ENCODE measurements at regions not wholly inside any gene's neighbourhood (a gene's known extent, or its start where the extent isn't known, plus 50 kb on each side); places are given as distances from the start of the nearest gene placed in this dataset.

DNA sequence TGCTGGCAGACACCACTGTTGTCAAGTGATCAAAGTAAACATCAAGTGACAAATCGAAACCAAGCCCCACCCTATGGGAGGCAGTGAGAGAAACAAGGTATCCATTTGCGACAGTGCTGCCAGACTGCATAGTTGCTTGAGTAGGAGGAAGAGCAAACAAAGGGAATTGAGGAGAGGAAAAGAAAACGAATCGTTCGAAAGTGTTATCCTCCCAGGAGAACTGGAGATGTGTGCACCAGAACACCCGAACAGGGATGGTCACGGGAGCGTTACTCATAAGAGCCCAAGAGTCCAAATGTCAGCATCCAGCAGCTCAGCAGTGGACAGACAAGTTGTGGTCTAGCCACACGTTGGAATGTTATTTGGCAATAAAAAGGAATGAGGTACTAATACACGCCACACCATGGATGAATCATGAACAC is 58.4 kb upstream of the NUP50 start:
- intact Hi-C loops (cut with micrococcal nuclease) = no loop called here

DNA sequence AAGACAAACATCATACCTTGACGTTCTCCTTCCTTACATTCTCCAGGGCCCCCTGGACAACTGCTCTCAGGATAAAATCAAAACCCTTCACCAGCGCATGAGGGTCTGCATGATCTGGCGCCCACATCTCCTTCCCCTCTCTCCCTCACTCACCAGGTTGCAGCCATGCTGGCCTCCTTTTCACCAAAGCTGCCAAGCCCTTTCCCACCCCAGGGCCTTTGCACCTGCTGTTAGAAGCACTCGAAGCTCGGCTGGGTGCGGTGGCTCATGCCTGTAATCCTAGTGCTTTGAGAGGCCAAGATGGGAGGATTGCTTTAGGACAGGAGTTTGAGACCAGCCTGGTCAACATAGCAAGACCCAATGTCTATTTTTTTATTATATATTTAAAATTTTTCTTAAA is 56.1 kb upstream of the NUP50 start:
- dilution Hi-C loops (cut with MboI; ENCODE audit: extremely low pct_ligation_motif_present, low sequenced_read_pairs) = no loop called here
- ChIA-PET CTCF (no interaction called here), POLR2A (no interaction called here)
- Histone ChIP-seq H3K27ac (ENCODE audit: insufficient read depth, low read depth, low read length) (no peak overlapping the region), H3K4me1 (ENCODE audit: control insufficient read depth, extremely low read depth, insufficient read depth, low read length) (no peaks in the 10 kb centered on the region), H3K79me2 (ENCODE audit: control insufficient read depth, insufficient read depth, low read length) (no peaks in the 10 kb centered on the region), H3K36me3 (ENCODE audit: control insufficient read depth in 2 of 2, extremely low read depth in 1 of 2, insufficient read depth in 2 of 2, low read length in 2 of 2) (no peaks in the 10 kb centered on the region), H3K27me3 (ENCODE audit: control insufficient read depth in 2 of 2, insufficient read depth in 2 of 2, low read length in 2 of 2) (peaks cover 0 to 3% of the 10 kb centered on the region in 2 experiments), H3K4me3 (replicated peaks in 1 of 3; ENCODE audit: insufficient read depth in 1 of 3, low read depth in 1 of 3, low read length in 3 of 3) (no peak overlapping the region), H3K9me1 (replicated peaks; ENCODE audit: control insufficient read depth, extremely low read depth, insufficient read depth, low read length) (no peaks in the 10 kb centered on the region), H2AFZ (ENCODE audit: low read depth, low read length) (no peak overlapping the region), H4K20me1 (replicated peaks; ENCODE audit: control insufficient read depth, extremely low read depth, insufficient read depth, low read length) (no peaks in the 10 kb centered on the region), H3K4me2 (ENCODE audit: insufficient read depth, low read length) (no peak overlapping the region), H3K9me3 (replicated peaks; ENCODE audit: control insufficient read depth, insufficient read depth, low read length) (no peaks in the 10 kb centered on the region), H3K9ac (replicated peaks; ENCODE audit: extremely low read depth, insufficient read depth, low read length) (no peak overlapping the region)
- intact Hi-C loops (cut with micrococcal nuclease) = no loop called here
- FAIRE-seq (no peak), DNase-seq (ENCODE audit: low read depth, low spot score) (no peak)
- no TSS peak for BruUV-seq (replicated peaks)
- TF ChIP-seq FOS (IDR thresholded peaks at IDR 0.05; ENCODE audit: borderline replicate concordance, insufficient read depth, low read length) (no peak), POLR2A (IDR thresholded peaks at IDR 0.05; ENCODE audit: low read depth, low read length) (no peak), JUN (IDR thresholded peaks at IDR 0.05; ENCODE audit: borderline replicate concordance, insufficient read depth, insufficient read length, low read depth) (no peak), POLR2AphosphoS5 (IDR thresholded peaks at IDR 0.05; ENCODE audit: insufficient read depth, low read depth, low read length) (no peak), GATA2 (IDR thresholded peaks at IDR 0.05; ENCODE audit: insufficient read depth, insufficient read length, low read depth, low read length) (no peak), MYC (IDR thresholded peaks at IDR 0.05; ENCODE audit: low read depth, low read length) (no peak)
- TF ChIP-seq, protein P1, sequence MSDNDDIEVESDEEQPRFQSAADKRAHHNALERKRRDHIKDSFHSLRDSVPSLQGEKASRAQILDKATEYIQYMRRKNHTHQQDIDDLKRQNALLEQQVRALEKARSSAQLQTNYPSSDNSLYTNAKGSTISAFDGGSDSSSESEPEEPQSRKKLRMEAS (IDR thresholded peaks at IDR 0.05; ENCODE audit: insufficient read depth, insufficient read length) = no peak
- TF ChIP-seq, protein P2, sequence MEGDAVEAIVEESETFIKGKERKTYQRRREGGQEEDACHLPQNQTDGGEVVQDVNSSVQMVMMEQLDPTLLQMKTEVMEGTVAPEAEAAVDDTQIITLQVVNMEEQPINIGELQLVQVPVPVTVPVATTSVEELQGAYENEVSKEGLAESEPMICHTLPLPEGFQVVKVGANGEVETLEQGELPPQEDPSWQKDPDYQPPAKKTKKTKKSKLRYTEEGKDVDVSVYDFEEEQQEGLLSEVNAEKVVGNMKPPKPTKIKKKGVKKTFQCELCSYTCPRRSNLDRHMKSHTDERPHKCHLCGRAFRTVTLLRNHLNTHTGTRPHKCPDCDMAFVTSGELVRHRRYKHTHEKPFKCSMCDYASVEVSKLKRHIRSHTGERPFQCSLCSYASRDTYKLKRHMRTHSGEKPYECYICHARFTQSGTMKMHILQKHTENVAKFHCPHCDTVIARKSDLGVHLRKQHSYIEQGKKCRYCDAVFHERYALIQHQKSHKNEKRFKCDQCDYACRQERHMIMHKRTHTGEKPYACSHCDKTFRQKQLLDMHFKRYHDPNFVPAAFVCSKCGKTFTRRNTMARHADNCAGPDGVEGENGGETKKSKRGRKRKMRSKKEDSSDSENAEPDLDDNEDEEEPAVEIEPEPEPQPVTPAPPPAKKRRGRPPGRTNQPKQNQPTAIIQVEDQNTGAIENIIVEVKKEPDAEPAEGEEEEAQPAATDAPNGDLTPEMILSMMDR (IDR thresholded peaks at IDR 0.05; ENCODE audit: extremely low read depth in 1 of 2, insufficient read depth in 1 of 2, low read depth in 1 of 2, low read length in 2 of 2) = no peak

More for the DNA sequence above, 58.4 kb upstream of the NUP50 start:
- ChIA-PET CTCF (no interaction called here), POLR2A (no interaction called here)
- dilution Hi-C loops (cut with MboI; ENCODE audit: extremely low pct_ligation_motif_present, low sequenced_read_pairs) = no loop called here
- no peaks in the 10 kb centered on the region for H3K36me3 ChIP-seq (ENCODE audit: control insufficient read depth in 2 of 2, extremely low read depth in 1 of 2, insufficient read depth in 2 of 2, low read length in 2 of 2)
- H3K79me2 ChIP-seq (ENCODE audit: control insufficient read depth, insufficient read depth, low read length) = no peaks in the 10 kb centered on the region
- H3K9me3 ChIP-seq (replicated peaks; ENCODE audit: control insufficient read depth, insufficient read depth, low read length) = no peaks in the 10 kb centered on the region
- H3K4me3 ChIP-seq (replicated peaks in 1 of 3; ENCODE audit: insufficient read depth in 1 of 3, low read depth in 1 of 3, low read length in 3 of 3) = no peak overlapping the region
- no peak overlapping the region for H3K9ac ChIP-seq (replicated peaks; ENCODE audit: extremely low read depth, insufficient read depth, low read length)
- H3K27ac ChIP-seq (ENCODE audit: insufficient read depth, low read depth, low read length) = no peak overlapping the region
- no TSS peak for BruUV-seq (replicated peaks)
- no peak overlapping the region for H2AFZ ChIP-seq (ENCODE audit: low read depth, low read length)
- peaks cover 0 to 3% of the 10 kb centered on the region in 2 experiments for H3K27me3 ChIP-seq (ENCODE audit: control insufficient read depth in 2 of 2, insufficient read depth in 2 of 2, low read length in 2 of 2)
- no peak overlapping the region for H3K4me2 ChIP-seq (ENCODE audit: insufficient read depth, low read length)
- no peaks in the 10 kb centered on the region for H4K20me1 ChIP-seq (replicated peaks; ENCODE audit: control insufficient read depth, extremely low read depth, insufficient read depth, low read length)
- TF ChIP-seq JUN (IDR thresholded peaks at IDR 0.05; ENCODE audit: borderline replicate concordance, insufficient read depth, insufficient read length, low read depth) (no peak), POLR2AphosphoS5 (IDR thresholded peaks at IDR 0.05; ENCODE audit: insufficient read depth, low read depth, low read length) (no peak)
- DNase-seq (ENCODE audit: low read depth, low spot score) (no peak), FAIRE-seq (no peak)
- no peaks in the 10 kb centered on the region for H3K9me1 ChIP-seq (replicated peaks; ENCODE audit: control insufficient read depth, extremely low read depth, insufficient read depth, low read length)
- H3K4me1 ChIP-seq (ENCODE audit: control insufficient read depth, extremely low read depth, insufficient read depth, low read length) = no peaks in the 10 kb centered on the region
